ENCODE measurements at regions not wholly inside any gene's neighbourhood (a gene's known extent, or its start where the extent isn't known, plus 50 kb on each side); places are given as distances from the start of the nearest gene placed in this dataset.

GRCh38 chr2:6211236-6211635 is 519.1 kb downstream of the SOX11 start:
- TF ChIP-seq, protein P1, sequence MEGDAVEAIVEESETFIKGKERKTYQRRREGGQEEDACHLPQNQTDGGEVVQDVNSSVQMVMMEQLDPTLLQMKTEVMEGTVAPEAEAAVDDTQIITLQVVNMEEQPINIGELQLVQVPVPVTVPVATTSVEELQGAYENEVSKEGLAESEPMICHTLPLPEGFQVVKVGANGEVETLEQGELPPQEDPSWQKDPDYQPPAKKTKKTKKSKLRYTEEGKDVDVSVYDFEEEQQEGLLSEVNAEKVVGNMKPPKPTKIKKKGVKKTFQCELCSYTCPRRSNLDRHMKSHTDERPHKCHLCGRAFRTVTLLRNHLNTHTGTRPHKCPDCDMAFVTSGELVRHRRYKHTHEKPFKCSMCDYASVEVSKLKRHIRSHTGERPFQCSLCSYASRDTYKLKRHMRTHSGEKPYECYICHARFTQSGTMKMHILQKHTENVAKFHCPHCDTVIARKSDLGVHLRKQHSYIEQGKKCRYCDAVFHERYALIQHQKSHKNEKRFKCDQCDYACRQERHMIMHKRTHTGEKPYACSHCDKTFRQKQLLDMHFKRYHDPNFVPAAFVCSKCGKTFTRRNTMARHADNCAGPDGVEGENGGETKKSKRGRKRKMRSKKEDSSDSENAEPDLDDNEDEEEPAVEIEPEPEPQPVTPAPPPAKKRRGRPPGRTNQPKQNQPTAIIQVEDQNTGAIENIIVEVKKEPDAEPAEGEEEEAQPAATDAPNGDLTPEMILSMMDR (IDR thresholded peaks at IDR 0.05; ENCODE audit: poor library complexity, severe bottlenecking) = no peak
- TF ChIP-seq SMC3 (conservative IDR thresholded peaks at IDR 0.05; ENCODE audit: poor library complexity) = no peak
- TF ChIP-seq TAF1 (IDR thresholded peaks at IDR 0.05; ENCODE audit: low read depth) = no peak
- TF ChIP-seq POLR2AphosphoS5 (IDR thresholded peaks at IDR 0.05) = no peak

Measured in neural cell (in vitro differentiated cells).